Mesothelial cell of epicardium (in vitro differentiated cells): ENCODE measurements at regions not wholly inside any gene's neighbourhood (a gene's known extent, or its start where the extent isn't known, plus 50 kb on each side); places are given as distances from the start of the nearest gene placed in this dataset.

Source experiments
- DNase-seq, 2 experiments: peaks; one replicate each; pipeline ENCODE4 v3.0.0; 2021; ENCODE audit warnings: low spot score in 2 of 2; ENCODE audit not compliant: unreplicated experiment in 2 of 2
- H3K27ac Mint-ChIP-seq: 2 replicates; pipeline ENCODE4 v1.8.0; 2021; ENCODE audit warnings: mixed read lengths
- H3K27me3 Mint-ChIP-seq: 2 replicates; pipeline ENCODE4 v1.8.0; 2021; ENCODE audit warnings: low read depth, mixed read lengths
- H3K36me3 Mint-ChIP-seq: 2 replicates; pipeline ENCODE4 v1.8.0; 2021; ENCODE audit warnings: mixed read lengths
- H3K4me1 Mint-ChIP-seq: 2 replicates; pipeline ENCODE4 v1.8.0; 2021; ENCODE audit warnings: mixed read lengths
- H3K4me3 Mint-ChIP-seq: 2 replicates; pipeline ENCODE4 v1.8.0; 2021; ENCODE audit warnings: mild to moderate bottlenecking, moderate library complexity, mixed read lengths
- H3K9me3 Mint-ChIP-seq: 2 replicates; pipeline ENCODE4 v1.8.0; 2021; ENCODE audit warnings: mixed read lengths
- CTCF ChIP-seq: fragments of 200-600 bp; sonication (generic); IDR thresholded peaks from one replicate; pipeline ENCODE4 v1.5.0; 2021; ENCODE audit warnings: antibody characterized with exemption; ENCODE audit not compliant: unreplicated experiment

- Mint-ChIP-seq H3K9me3 (peaks cover 29% of the 10 kb centered on the region), H3K27me3 (no peaks in the 10 kb centered on the region)
Measured at GRCh38 chrX:20333672-20334071, 67.0 kb upstream of the RPS6KA3 start.

GRCh38 chrX:20330545-20330944 is 63.8 kb upstream of the RPS6KA3 start:
- no peak for TF ChIP-seq CTCF
- no peaks in the 10 kb centered on the region for H3K4me1 Mint-ChIP-seq
- no peaks in the 10 kb centered on the region for H3K27me3 Mint-ChIP-seq
- H3K9me3 Mint-ChIP-seq = peaks cover 36% of the 10 kb centered on the region
- no peak for DNase-seq
- H3K27ac Mint-ChIP-seq = no peak overlapping the region
- H3K36me3 Mint-ChIP-seq = no peaks in the 10 kb centered on the region
- H3K4me3 Mint-ChIP-seq = no peak overlapping the region

More at GRCh38 chrX:20333672-20334071, 67.0 kb upstream of the RPS6KA3 start:
- Mint-ChIP-seq H3K4me1 (no peaks in the 10 kb centered on the region), H3K27ac (no peak overlapping the region), H3K36me3 (no peaks in the 10 kb centered on the region), H3K4me3 (no peak overlapping the region)
- no peak for TF ChIP-seq CTCF
- DNase-seq = no peak

GRCh38 chrX:20329435-20329834 is 62.7 kb upstream of the RPS6KA3 start:
- Mint-ChIP-seq H3K9me3 (peaks cover 33% of the 10 kb centered on the region), H3K4me3 (no peak overlapping the region), H3K27me3 (no peaks in the 10 kb centered on the region), H3K36me3 (no peaks in the 10 kb centered on the region), H3K27ac (no peak overlapping the region), H3K4me1 (no peaks in the 10 kb centered on the region)
- no peak for TF ChIP-seq CTCF
- DNase-seq = no peak

- H3K4me1 Mint-ChIP-seq = no peaks in the 10 kb centered on the region
- H3K36me3 Mint-ChIP-seq = no peaks in the 10 kb centered on the region
- peaks cover 25% of the 10 kb centered on the region for H3K9me3 Mint-ChIP-seq
- no peak overlapping the region for H3K4me3 Mint-ChIP-seq
- H3K27me3 Mint-ChIP-seq = no peaks in the 10 kb centered on the region
- TF ChIP-seq CTCF = no peak
- no peak for DNase-seq
- H3K27ac Mint-ChIP-seq = no peak overlapping the region
Measured at GRCh38 chrX:20325786-20326388, 59.2 kb upstream of the RPS6KA3 start.

- TF ChIP-seq CTCF = no peak
- no peak for DNase-seq
- H3K27ac Mint-ChIP-seq = no peak overlapping the region
- peaks cover 3% of the 10 kb centered on the region for H3K4me1 Mint-ChIP-seq
- no peaks in the 10 kb centered on the region for H3K36me3 Mint-ChIP-seq
- H3K27me3 Mint-ChIP-seq = no peaks in the 10 kb centered on the region
- H3K4me3 Mint-ChIP-seq = no peak overlapping the region
- peaks cover 23% of the 10 kb centered on the region for H3K9me3 Mint-ChIP-seq
Measured at GRCh38 chrX:20322887-20323286, 56.2 kb upstream of the RPS6KA3 start.
